SK-N-SH (cell line): ENCODE measurements at regions not wholly inside any gene's neighbourhood (a gene's known extent, or its start where the extent isn't known, plus 50 kb on each side); places are given as distances from the start of the nearest gene placed in this dataset.

Experiments
- CTCF ChIA-PET: fragments of 300-600, 350-600 bp; formaldehyde crosslinking; extraction: SDS; loops from one replicate; lab custom pipeline; 2021; lab: Yijun Ruan, JAX
- POLR2A ChIA-PET: fragments of 350-600 bp; sonication (Branson Sonifier 250); formaldehyde crosslinking; extraction: SDS; loops from one replicate; lab custom pipeline; 2020; ENCODE audit warnings: antibody characterized with exemption, inconsistent platforms; lab: Yijun Ruan, JAX
- DNase-seq: peaks from one replicate; pipeline ENCODE4 v3.0.0; 2012
- H2AFZ ChIP-seq: fragments of 200-600 bp; sonication (generic); 2 replicates; pipeline ENCODE4 v1.8.1; 2016; ENCODE audit warnings: antibody characterized with exemption, mild to moderate bottlenecking, low read depth
- H3F3A ChIP-seq: fragments of 200-600 bp; sonication (generic); replicated peaks from 2 replicates; pipeline ENCODE3; 2016; ENCODE audit warnings: antibody characterized with exemption, mild to moderate bottlenecking; ENCODE audit not compliant: insufficient read depth
- H3K27ac ChIP-seq, 2 experiments: fragments of 200-500 bp in 1 of 2; fragments of 200-600 bp in 1 of 2; sonication (Bioruptor generic) in 1 of 2; sonication (generic), shearing (Covaris generic) in 1 of 2; 2 replicates each; pipeline versions ENCODE4 v1.5.1 to v1.6.1; 2014 to 2016; ENCODE audit warnings: low read depth in 2 of 2, inconsistent platforms in 1 of 2, low read length in 1 of 2, mild to moderate bottlenecking in 1 of 2, mixed read lengths in 1 of 2
- H3K27me3 ChIP-seq: fragments of 200-600 bp; sonication (generic), shearing (Covaris generic); 2 replicates; pipeline ENCODE4 v1.6.1; 2016; ENCODE audit warnings: mixed run types; ENCODE audit not compliant: insufficient read depth
- H3K36me3 ChIP-seq, 2 experiments: fragments of 200-500 bp in 1 of 2; fragments of 200-600 bp in 1 of 2; sonication (Bioruptor generic) in 1 of 2; sonication (generic) in 1 of 2; replicated peaks in 1 of 2; 2 replicates each; pipeline versions ENCODE3 to v1.5.1; 2014 to 2016; ENCODE audit warnings: low read length in 1 of 2, mild to moderate bottlenecking in 1 of 2; ENCODE audit not compliant: insufficient read depth in 2 of 2, control insufficient read depth in 1 of 2
- H3K4me1 ChIP-seq, 2 experiments: fragments of 200-500 bp in 1 of 2; fragments of 200-600 bp in 1 of 2; sonication (Bioruptor generic) in 1 of 2; sonication (generic), shearing (Covaris generic) in 1 of 2; 2 replicates each; pipeline versions ENCODE4 v1.5.1 to v1.6.1; 2014 to 2016; ENCODE audit warnings: low read depth in 1 of 2, low read length in 1 of 2, mixed run types in 1 of 2; ENCODE audit not compliant: insufficient read depth in 2 of 2, control insufficient read depth in 1 of 2
- H3K4me2 ChIP-seq: fragments of 200-600 bp; sonication (generic), shearing (Covaris generic); 2 replicates; pipeline ENCODE4 v1.6.1; 2017; ENCODE audit warnings: mixed run types
- H3K4me3 ChIP-seq, 2 experiments: fragments of 200-500 bp in 1 of 2; fragments of 200-600 bp in 1 of 2; sonication (Bioruptor generic) in 1 of 2; sonication (generic), shearing (Covaris generic) in 1 of 2; 2 replicates each; pipeline versions ENCODE4 v1.5.1 to v1.8.1; 2014 to 2016; ENCODE audit warnings: low read depth in 2 of 2, inconsistent platforms in 1 of 2, low read length in 1 of 2, mild to moderate bottlenecking in 1 of 2, mixed read lengths in 1 of 2, moderate library complexity in 1 of 2
- H3K79me2 ChIP-seq: fragments of 200-600 bp; sonication (generic); 2 replicates; pipeline ENCODE4 v1.8.1; 2017; ENCODE audit warnings: mild to moderate bottlenecking; ENCODE audit not compliant: insufficient read depth
- H3K9ac ChIP-seq: fragments of 200-600 bp; sonication (generic); 2 replicates; pipeline ENCODE4 v1.6.1; 2017; ENCODE audit warnings: mixed run types
- H3K9me2 ChIP-seq: fragments of 200-600 bp; sonication (generic); 2 replicates; pipeline ENCODE4 v1.6.1; 2017; ENCODE audit warnings: mixed run types
- H3K9me3 ChIP-seq: fragments of 200-600 bp; sonication (generic); 2 replicates; pipeline ENCODE4 v1.6.1; 2017; ENCODE audit warnings: mixed run types, mild to moderate bottlenecking, moderate library complexity
- H4K20me1 ChIP-seq: fragments of 200-600 bp; sonication (generic); 2 replicates; pipeline ENCODE4 v1.6.1; 2017; ENCODE audit warnings: mild to moderate bottlenecking, mixed run types; ENCODE audit not compliant: insufficient read depth
- CTCF ChIP-seq: fragments of 200-600 bp; sonication (generic); IDR thresholded peaks from 2 replicates; pipeline ENCODE4 v1.6.1; 2017; ENCODE audit warnings: antibody characterized with exemption, mild to moderate bottlenecking, moderate library complexity
- ELF1 ChIP-seq: IDR thresholded peaks from 2 replicates; pipeline ENCODE4 v1.4.0; 2012
- EP300 ChIP-seq, 2 experiments: IDR thresholded peaks; 2 replicates each; pipeline versions ENCODE4 v1.4.0 to v1.6.1; 2012; ENCODE audit warnings: borderline replicate concordance in 1 of 2, low read depth in 1 of 2, low read length in 1 of 2
- EZH2phosphoT487 ChIP-seq: fragments of 200-600 bp; sonication (generic); IDR thresholded peaks from 2 replicates; pipeline ENCODE4 v1.6.1; 2017; ENCODE audit warnings: low read depth, mixed run types, mild to moderate bottlenecking, antibody characterized with exemption, moderate library complexity, borderline replicate concordance
- FOXM1 ChIP-seq: IDR thresholded peaks from 2 replicates; pipeline ENCODE4 v1.4.0; 2012; ENCODE audit warnings: low read depth, mild to moderate bottlenecking
- GABPA ChIP-seq: IDR thresholded peaks from 2 replicates; pipeline ENCODE4 v1.4.0; 2012; ENCODE audit warnings: low read depth, mild to moderate bottlenecking
- IRF3 ChIP-seq: fragments of 150-350 bp; IDR thresholded peaks from 2 replicates; pipeline ENCODE4 v1.6.1; 2016; ENCODE audit warnings: mild to moderate bottlenecking, low read depth, low read length
- MAX ChIP-seq: IDR thresholded peaks from 2 replicates; pipeline ENCODE4 v1.4.0; 2012; ENCODE audit warnings: low read depth
- MXI1 ChIP-seq: IDR thresholded peaks from 2 replicates; pipeline ENCODE4 v1.6.1; 2012; ENCODE audit warnings: mild to moderate bottlenecking, low read depth, low read length, improper control_type of control experiment
- NFIC ChIP-seq: IDR thresholded peaks from 2 replicates; pipeline ENCODE4 v1.4.0; 2012; ENCODE audit warnings: borderline replicate concordance
- NRF1 ChIP-seq: IDR thresholded peaks from 2 replicates; pipeline ENCODE4 v1.6.1; 2012; ENCODE audit warnings: low read depth, mild to moderate bottlenecking, low read length
- RAD21 ChIP-seq: IDR thresholded peaks from 2 replicates; pipeline ENCODE4 v1.6.1; 2012; ENCODE audit warnings: mild to moderate bottlenecking, low read length
- RXRA ChIP-seq: IDR thresholded peaks from 2 replicates; pipeline ENCODE4 v1.4.0; 2012; ENCODE audit warnings: low read depth, mild to moderate bottlenecking, borderline replicate concordance
- SIN3A ChIP-seq: IDR thresholded peaks from 2 replicates; pipeline ENCODE4 v1.6.1; 2012; ENCODE audit warnings: low read depth, mild to moderate bottlenecking, low read length, moderate library complexity, borderline replicate concordance
- SMC3 ChIP-seq: IDR thresholded peaks from 2 replicates; pipeline ENCODE4 v1.6.1; 2012; ENCODE audit warnings: low read depth, low read length, improper control_type of control experiment
- TCF12 ChIP-seq: IDR thresholded peaks from 2 replicates; pipeline ENCODE4 v1.4.0; 2012
- TEAD4 ChIP-seq: IDR thresholded peaks from 2 replicates; pipeline ENCODE4 v1.4.0; 2012; ENCODE audit warnings: mild to moderate bottlenecking, borderline replicate concordance; ENCODE audit not compliant: insufficient read depth
- USF2 ChIP-seq: fragments of 150-350 bp; IDR thresholded peaks from 2 replicates; pipeline ENCODE4 v1.6.1; 2017; ENCODE audit warnings: antibody characterized with exemption, low read length, low read depth, borderline replicate concordance
- ZBTB33 ChIP-seq: IDR thresholded peaks from 2 replicates; pipeline ENCODE4 v1.4.0; 2012; ENCODE audit warnings: low read depth, borderline replicate concordance
- WGBS: methylation state at CpG from one replicate; pipeline ENCODE4 v1.1.6; 2017; ENCODE audit warnings: low lambda C conversion rate; 5-methylcytosine and 5-hydroxymethylcytosine counted together

GRCh38 chr1:177561436-177561835, 390.7 kb downstream of the BRINP2 start:
- Histone ChIP-seq H3K9ac (no peak overlapping the region), H3K4me3 (no peak overlapping the region), H3K9me2 (no peaks in the 10 kb centered on the region), H3K4me1 (no peaks in the 10 kb centered on the region), H3K27ac (no peak overlapping the region), H3F3A (no peaks in the 10 kb centered on the region), H3K4me2 (no peak overlapping the region), H3K79me2 (no peaks in the 10 kb centered on the region), H3K36me3 (no peaks in the 10 kb centered on the region), H3K9me3 (no peaks in the 10 kb centered on the region), H3K27me3 (no peaks in the 10 kb centered on the region), H2AFZ (no peak overlapping the region), H4K20me1 (no peaks in the 10 kb centered on the region)
- ChIA-PET CTCF (no interaction called here), POLR2A (no interaction called here)
- no peak for DNase-seq
- TF ChIP-seq NRF1 (no peak), MAX (no peak), SMC3 (no peak), IRF3 (no peak), MXI1 (no peak), USF2 (no peak), FOXM1 (no peak), RAD21 (no peak), EP300 (IDR thresholded peaks at IDR 0.05; ENCODE audit: borderline replicate concordance in 1 of 2, low read depth in 1 of 2, low read length in 1 of 2) (no peak), RXRA (no peak), ZBTB33 (no peak), TCF12 (no peak), SIN3A (no peak), CTCF (no peak), NFIC (no peak), EZH2phosphoT487 (no peak), GABPA (no peak), TEAD4 (no peak), ELF1 (no peak)
- WGBS: 3% methylated on average over 1 of the region's 1 CpG
